Mesothelial cell of epicardium (in vitro differentiated cells): ENCODE measurements at regions not wholly inside any gene's neighbourhood (a gene's known extent, or its start where the extent isn't known, plus 50 kb on each side); places are given as distances from the start of the nearest gene placed in this dataset.

Experiments
- DNase-seq, 2 experiments: peaks; one replicate each; pipeline ENCODE4 v3.0.0; 2021; ENCODE audit warnings: low spot score in 2 of 2; ENCODE audit not compliant: unreplicated experiment in 2 of 2
- H3K27ac Mint-ChIP-seq: 2 replicates; pipeline ENCODE4 v1.8.0; 2021; ENCODE audit warnings: mixed read lengths
- H3K27me3 Mint-ChIP-seq: 2 replicates; pipeline ENCODE4 v1.8.0; 2021; ENCODE audit warnings: low read depth, mixed read lengths
- H3K36me3 Mint-ChIP-seq: 2 replicates; pipeline ENCODE4 v1.8.0; 2021; ENCODE audit warnings: mixed read lengths
- H3K4me1 Mint-ChIP-seq: 2 replicates; pipeline ENCODE4 v1.8.0; 2021; ENCODE audit warnings: mixed read lengths
- H3K4me3 Mint-ChIP-seq: 2 replicates; pipeline ENCODE4 v1.8.0; 2021; ENCODE audit warnings: mild to moderate bottlenecking, moderate library complexity, mixed read lengths
- H3K9me3 Mint-ChIP-seq: 2 replicates; pipeline ENCODE4 v1.8.0; 2021; ENCODE audit warnings: mixed read lengths
- TF ChIP-seq, protein P1 (sequence below): fragments of 200-600 bp; sonication (generic); IDR thresholded peaks from one replicate; pipeline ENCODE4 v1.5.0; 2021; ENCODE audit warnings: antibody characterized with exemption; ENCODE audit not compliant: unreplicated experiment

DNA sequence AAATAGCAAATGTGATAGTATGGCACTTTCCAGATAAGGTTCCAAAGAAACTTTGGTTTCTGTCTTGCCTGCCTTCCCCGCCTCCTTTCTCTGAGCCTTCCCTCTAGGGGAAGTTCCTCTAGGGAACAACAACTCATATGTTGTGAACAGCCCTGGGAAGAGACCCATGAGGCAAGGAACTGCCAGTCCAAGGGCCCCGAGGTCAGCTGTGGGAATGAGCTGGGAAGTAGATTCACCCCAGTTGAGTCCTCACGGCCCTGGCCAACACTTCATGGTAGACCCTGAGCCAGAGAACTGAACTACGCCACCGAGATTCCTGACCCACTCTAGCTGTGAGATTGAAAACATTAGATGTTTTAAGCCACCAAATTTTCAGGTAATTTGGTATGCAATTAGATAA, 154.5 kb upstream of the CCDC68 start:
- no peaks in the 10 kb centered on the region for H3K36me3 Mint-ChIP-seq
- no peak overlapping the region for H3K27ac Mint-ChIP-seq
- H3K4me1 Mint-ChIP-seq: no peaks in the 10 kb centered on the region
- TF ChIP-seq, protein P1, sequence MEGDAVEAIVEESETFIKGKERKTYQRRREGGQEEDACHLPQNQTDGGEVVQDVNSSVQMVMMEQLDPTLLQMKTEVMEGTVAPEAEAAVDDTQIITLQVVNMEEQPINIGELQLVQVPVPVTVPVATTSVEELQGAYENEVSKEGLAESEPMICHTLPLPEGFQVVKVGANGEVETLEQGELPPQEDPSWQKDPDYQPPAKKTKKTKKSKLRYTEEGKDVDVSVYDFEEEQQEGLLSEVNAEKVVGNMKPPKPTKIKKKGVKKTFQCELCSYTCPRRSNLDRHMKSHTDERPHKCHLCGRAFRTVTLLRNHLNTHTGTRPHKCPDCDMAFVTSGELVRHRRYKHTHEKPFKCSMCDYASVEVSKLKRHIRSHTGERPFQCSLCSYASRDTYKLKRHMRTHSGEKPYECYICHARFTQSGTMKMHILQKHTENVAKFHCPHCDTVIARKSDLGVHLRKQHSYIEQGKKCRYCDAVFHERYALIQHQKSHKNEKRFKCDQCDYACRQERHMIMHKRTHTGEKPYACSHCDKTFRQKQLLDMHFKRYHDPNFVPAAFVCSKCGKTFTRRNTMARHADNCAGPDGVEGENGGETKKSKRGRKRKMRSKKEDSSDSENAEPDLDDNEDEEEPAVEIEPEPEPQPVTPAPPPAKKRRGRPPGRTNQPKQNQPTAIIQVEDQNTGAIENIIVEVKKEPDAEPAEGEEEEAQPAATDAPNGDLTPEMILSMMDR: no peak
- no peaks in the 10 kb centered on the region for H3K27me3 Mint-ChIP-seq
- no peak overlapping the region for H3K4me3 Mint-ChIP-seq
- H3K9me3 Mint-ChIP-seq: no peaks in the 10 kb centered on the region
- no peak for DNase-seq

DNA sequence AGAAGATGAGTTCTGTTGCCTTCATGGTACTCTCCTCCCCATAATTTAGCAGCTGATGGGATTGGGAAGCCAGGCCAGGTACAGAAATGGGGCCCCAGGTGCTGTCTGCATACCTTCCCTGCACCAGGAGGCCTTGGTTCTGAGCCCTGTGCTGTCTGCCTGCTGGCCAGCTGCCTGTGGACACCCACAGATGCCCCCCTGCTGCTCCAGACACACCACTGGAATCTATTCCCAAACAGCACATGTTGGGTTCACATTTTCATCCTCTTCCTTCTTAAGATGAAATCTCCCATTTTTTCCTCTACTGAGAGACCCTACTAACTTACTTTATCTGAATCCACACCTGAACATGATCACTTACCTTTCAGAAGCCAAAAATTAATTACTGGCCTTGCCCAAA, 152.0 kb upstream of the CCDC68 start:
- no peaks in the 10 kb centered on the region for H3K4me1 Mint-ChIP-seq
- no peaks in the 10 kb centered on the region for H3K27me3 Mint-ChIP-seq
- H3K9me3 Mint-ChIP-seq: no peaks in the 10 kb centered on the region
- H3K4me3 Mint-ChIP-seq: no peak overlapping the region
- no peak for DNase-seq
- no peak overlapping the region for H3K27ac Mint-ChIP-seq
- H3K36me3 Mint-ChIP-seq: no peaks in the 10 kb centered on the region
- TF ChIP-seq, protein P1: no peak

DNA sequence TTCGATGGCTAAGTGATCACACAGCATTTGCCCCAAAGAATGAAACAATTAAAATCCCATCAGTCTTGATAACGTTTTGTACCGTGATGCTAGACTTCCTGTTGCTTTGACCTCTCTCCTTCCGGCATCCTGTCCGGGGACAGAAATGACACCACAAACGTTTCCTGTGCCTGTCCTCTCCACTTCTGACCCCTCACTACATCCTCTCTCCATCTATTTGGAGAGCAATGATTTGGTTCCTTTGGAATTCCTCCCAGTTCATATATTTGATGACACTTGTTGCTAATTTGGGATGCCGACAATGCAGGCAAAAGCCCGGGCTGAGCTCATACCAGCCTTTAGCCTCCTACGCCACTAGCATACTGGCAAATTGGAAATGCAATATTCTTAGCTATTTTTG, 151.2 kb upstream of the CCDC68 start:
- H3K4me1 Mint-ChIP-seq: no peaks in the 10 kb centered on the region
- no peak for DNase-seq
- no peak overlapping the region for H3K4me3 Mint-ChIP-seq
- no peak overlapping the region for H3K27ac Mint-ChIP-seq
- TF ChIP-seq, protein P1: no peak
- no peaks in the 10 kb centered on the region for H3K9me3 Mint-ChIP-seq
- H3K36me3 Mint-ChIP-seq: no peaks in the 10 kb centered on the region
- no peaks in the 10 kb centered on the region for H3K27me3 Mint-ChIP-seq

DNA sequence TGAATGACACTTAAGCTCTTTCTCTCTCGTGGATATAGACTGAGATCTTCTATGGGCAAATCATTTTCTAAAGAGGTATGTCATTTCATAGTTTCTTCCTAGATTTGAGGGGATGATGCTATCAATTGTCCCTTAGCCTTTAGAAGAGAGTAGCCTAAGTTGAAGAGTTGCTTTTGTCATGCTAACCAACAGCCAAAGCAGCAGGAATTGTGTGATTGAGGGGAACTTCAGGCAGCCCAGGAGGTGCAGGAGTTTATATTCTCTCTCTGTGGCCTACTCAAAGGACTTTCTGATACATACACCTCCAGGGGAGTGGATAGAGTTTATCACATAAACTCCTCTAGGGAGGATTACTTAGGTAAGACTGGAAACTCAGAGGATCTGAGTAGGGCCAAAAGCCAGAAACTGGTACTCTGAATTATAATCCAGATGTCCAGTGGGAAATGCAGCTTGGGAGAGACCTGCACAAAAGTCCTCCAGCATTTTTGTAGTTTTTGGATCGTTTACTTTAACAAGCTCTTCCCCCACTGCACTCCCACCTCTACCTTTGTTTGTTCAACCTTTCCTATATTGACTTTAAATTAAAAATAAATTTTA, 150.7 kb upstream of the CCDC68 start:
- TF ChIP-seq, protein P1: no peak
- no peak overlapping the region for H3K27ac Mint-ChIP-seq
- H3K36me3 Mint-ChIP-seq: no peaks in the 10 kb centered on the region
- no peak for DNase-seq
- H3K4me3 Mint-ChIP-seq: no peak overlapping the region
- H3K9me3 Mint-ChIP-seq: no peaks in the 10 kb centered on the region
- H3K4me1 Mint-ChIP-seq: no peaks in the 10 kb centered on the region
- H3K27me3 Mint-ChIP-seq: no peaks in the 10 kb centered on the region

DNA sequence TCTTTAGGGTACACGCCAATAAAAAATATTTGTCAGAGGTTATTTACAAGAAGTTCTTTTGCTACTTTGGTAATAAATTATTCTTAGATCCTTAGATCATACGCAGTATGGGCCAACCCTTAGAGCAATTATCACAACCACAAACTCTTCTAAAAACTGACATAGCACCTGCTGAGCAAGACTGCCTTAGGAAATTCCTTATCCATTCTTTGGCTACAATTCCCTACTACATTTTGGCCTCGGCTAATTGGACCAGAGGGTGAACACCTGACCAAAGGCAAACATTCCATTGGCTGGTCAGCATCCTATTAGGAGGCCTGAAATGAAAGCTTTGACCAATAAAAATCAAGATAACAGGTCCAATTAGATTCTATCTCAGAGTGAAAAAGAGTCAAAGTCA, 147.6 kb upstream of the CCDC68 start:
- no peak for DNase-seq
- Mint-ChIP-seq H3K4me3 (no peak overlapping the region), H3K27me3 (no peaks in the 10 kb centered on the region), H3K27ac (no peak overlapping the region), H3K36me3 (no peaks in the 10 kb centered on the region), H3K4me1 (no peaks in the 10 kb centered on the region), H3K9me3 (no peaks in the 10 kb centered on the region)
- TF ChIP-seq, protein P1: no peak

DNA sequence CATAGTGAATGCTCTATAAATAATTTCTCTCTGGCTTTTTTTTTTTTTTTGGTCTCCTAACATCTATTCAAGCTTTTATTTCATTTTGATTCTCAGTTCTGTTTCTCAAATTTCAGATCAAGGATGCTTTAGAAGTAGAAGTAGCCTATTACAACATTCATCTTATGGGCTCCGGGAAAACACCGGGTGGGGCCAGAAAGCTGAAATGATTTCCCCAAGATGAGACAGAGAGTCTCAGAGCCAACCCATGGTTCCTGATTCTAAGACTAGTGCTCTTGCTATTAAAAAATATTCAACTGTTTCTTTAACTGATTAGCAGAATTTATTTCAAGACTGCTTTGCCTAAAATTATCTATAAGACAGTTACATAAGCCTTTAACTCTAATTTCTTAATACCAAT, 147.2 kb upstream of the CCDC68 start:
- H3K36me3 Mint-ChIP-seq: no peaks in the 10 kb centered on the region
- no peak overlapping the region for H3K4me3 Mint-ChIP-seq
- no peak overlapping the region for H3K27ac Mint-ChIP-seq
- no peaks in the 10 kb centered on the region for H3K27me3 Mint-ChIP-seq
- no peaks in the 10 kb centered on the region for H3K4me1 Mint-ChIP-seq
- H3K9me3 Mint-ChIP-seq: no peaks in the 10 kb centered on the region
- no peak for DNase-seq
- TF ChIP-seq, protein P1: no peak
